ENCODE measurements at regions not wholly inside any gene's neighbourhood (a gene's known extent, or its start where the extent isn't known, plus 50 kb on each side); places are given as distances from the start of the nearest gene placed in this dataset.

GRCh38 chr2:52934920-52935640 lies 832.5 kb upstream of the CHAC2 start:
- H3K27ac ChIP-seq = no peak overlapping the region
- intact Hi-C loops (cut with DNase I) = no loop called here
- no peak for ATAC-seq

GRCh38 chr2:52934323-52934898 lies 833.2 kb upstream of the CHAC2 start:
- Histone ChIP-seq H3K27ac (no peak overlapping the region), H3K4me3 (no peak overlapping the region), H3K27me3 (no peaks in the 10 kb centered on the region), H3K4me1 (no peaks in the 10 kb centered on the region), H3K36me3 (no peaks in the 10 kb centered on the region), H3K9me3 (peaks cover 0 to 11% of the 10 kb centered on the region in 2 donors)
- DNase-seq (no peak), ATAC-seq (no peak)
- no peak for TF ChIP-seq CTCF (IDR thresholded peaks at IDR 0.05)
- intact Hi-C loops (cut with DNase I) = no loop called here

More at GRCh38 chr2:52934920-52935640, 832.5 kb upstream of the CHAC2 start:
- Histone ChIP-seq H3K4me3 (no peak overlapping the region), H3K4me1 (no peaks in the 10 kb centered on the region), H3K36me3 (no peaks in the 10 kb centered on the region), H3K9me3 (peaks cover 0 to 5% of the 10 kb centered on the region in 2 donors), H3K27me3 (no peaks in the 10 kb centered on the region)
- DNase-seq = no peak
- no peak for TF ChIP-seq CTCF (IDR thresholded peaks at IDR 0.05)

- DNase-seq (no peak), ATAC-seq (no peak)
- no peak for TF ChIP-seq CTCF (IDR thresholded peaks at IDR 0.05)
- H3K27ac ChIP-seq = no peak overlapping the region
- no peaks in the 10 kb centered on the region for H3K4me1 ChIP-seq
- intact Hi-C loops (cut with DNase I) = no loop called here
- no peaks in the 10 kb centered on the region for H3K36me3 ChIP-seq
- no peaks in the 10 kb centered on the region for H3K27me3 ChIP-seq
- peaks cover 0 to 15% of the 10 kb centered on the region in 2 donors for H3K9me3 ChIP-seq
- H3K4me3 ChIP-seq = no peak overlapping the region
Observed at GRCh38 chr2:52933878-52934277, 833.7 kb upstream of the CHAC2 start.

- DNase-seq = no peak
- no peaks in the 10 kb centered on the region for H3K27me3 ChIP-seq
- H3K4me3 ChIP-seq = no peak overlapping the region
- TF ChIP-seq CTCF (IDR thresholded peaks at IDR 0.05) = no peak
- peaks cover 0 to 15% of the 10 kb centered on the region in 2 donors for H3K9me3 ChIP-seq
- H3K4me1 ChIP-seq = no peaks in the 10 kb centered on the region
- intact Hi-C loops (cut with DNase I) = no loop called here
- ATAC-seq = no peak
- H3K36me3 ChIP-seq = no peaks in the 10 kb centered on the region
- H3K27ac ChIP-seq = no peak overlapping the region
Observed at GRCh38 chr2:52931660-52932059, 835.9 kb upstream of the CHAC2 start.

GRCh38 chr2:52929412-52929811 lies 838.2 kb upstream of the CHAC2 start:
- no peaks in the 10 kb centered on the region for H3K4me1 ChIP-seq
- H3K27ac ChIP-seq = no peak overlapping the region
- intact Hi-C loops (cut with DNase I) = no loop called here
- TF ChIP-seq CTCF (IDR thresholded peaks at IDR 0.05) = no peak
- DNase-seq (no peak), ATAC-seq (no peak)
- no peak overlapping the region for H3K4me3 ChIP-seq
- H3K9me3 ChIP-seq = peaks cover 0 to 15% of the 10 kb centered on the region in 2 donors
- H3K27me3 ChIP-seq = no peaks in the 10 kb centered on the region
- no peaks in the 10 kb centered on the region for H3K36me3 ChIP-seq
